ENCODE measurements at regions not wholly inside any gene's neighbourhood (a gene's known extent, or its start where the extent isn't known, plus 50 kb on each side); places are given as distances from the start of the nearest gene placed in this dataset.
"Not testable (repeated sequence)": the region's sequence is repeated elsewhere in the genome, so short reads cannot be mapped to it uniquely, and the experiment has no call there.

- H3K4me1 ChIP-seq (ENCODE audit: control insufficient read depth in 2 of 2, insufficient read depth in 2 of 2, low read length in 2 of 2), result no peaks in the 10 kb centered on the region
- ATAC-seq (ENCODE audit: low read depth) (no peak), DNase-seq (no peak)
- ChIA-PET CTCF (no interaction called here), POLR2A (no interaction called here)
- H3K9me3 ChIP-seq (ENCODE audit: control extremely low read depth in 1 of 3, control insufficient read depth in 2 of 3, insufficient read depth in 1 of 3, low read length in 2 of 3), result no peaks in the 10 kb centered on the region
- Mint-ChIP-seq H3K9me3 (ENCODE audit: insufficient read depth) (no peaks in the 10 kb centered on the region), H3K27me3 (no peaks in the 10 kb centered on the region), H3K4me1 (no peaks in the 10 kb centered on the region), H3K27ac (no peak overlapping the region), H3K4me3 (no peak overlapping the region)
- H3K9ac ChIP-seq (ENCODE audit: low read length), result no peak overlapping the region
- intact Hi-C loops (cut with micrococcal nuclease), result no loop called here
- no peak overlapping the region for H2AFZ ChIP-seq (ENCODE audit: insufficient read depth, low read depth, low read length, poor library complexity, severe bottlenecking)
- H4K20me1 ChIP-seq (ENCODE audit: control insufficient read depth, insufficient read depth, low read length, poor library complexity, severe bottlenecking), result no peaks in the 10 kb centered on the region
- H3K4me3 ChIP-seq (ENCODE audit: control extremely low read depth in 1 of 5, extremely low read depth in 1 of 5, insufficient read depth in 1 of 5, low read depth in 2 of 5, low read length in 4 of 5), result no peak overlapping the region
- WGBS (ENCODE audit: insufficient coverage), result no CpG with 5 or more reads among the region's 1 CpG
- no peaks in the 10 kb centered on the region for H3K79me2 ChIP-seq (ENCODE audit: control insufficient read depth, insufficient read depth, low read length)
- H3K27me3 ChIP-seq (replicated peaks in 1 of 4; ENCODE audit: control extremely low read depth in 1 of 4, control insufficient read depth in 3 of 4, insufficient read depth in 4 of 4, low read length in 3 of 4), result no peaks in the 10 kb centered on the region
- H3K4me2 ChIP-seq (replicated peaks; ENCODE audit: low read depth, low read length, poor library complexity, severe bottlenecking), result no peak overlapping the region
- no peaks in the 10 kb centered on the region for H3K36me3 ChIP-seq (replicated peaks in 1 of 2; ENCODE audit: control extremely low read depth in 1 of 2, control insufficient read depth in 1 of 2, extremely low read depth in 1 of 2, insufficient read depth in 2 of 2, low read length in 1 of 2)
- H3K27ac ChIP-seq (ENCODE audit: low read length in 2 of 2), result no peak overlapping the region
- TF ChIP-seq EZH2 (IDR thresholded peaks at IDR 0.05; ENCODE audit: borderline replicate concordance, insufficient read depth, low read depth, low read length, poor library complexity, severe bottlenecking), result no peak
- TF ChIP-seq, protein P1, sequence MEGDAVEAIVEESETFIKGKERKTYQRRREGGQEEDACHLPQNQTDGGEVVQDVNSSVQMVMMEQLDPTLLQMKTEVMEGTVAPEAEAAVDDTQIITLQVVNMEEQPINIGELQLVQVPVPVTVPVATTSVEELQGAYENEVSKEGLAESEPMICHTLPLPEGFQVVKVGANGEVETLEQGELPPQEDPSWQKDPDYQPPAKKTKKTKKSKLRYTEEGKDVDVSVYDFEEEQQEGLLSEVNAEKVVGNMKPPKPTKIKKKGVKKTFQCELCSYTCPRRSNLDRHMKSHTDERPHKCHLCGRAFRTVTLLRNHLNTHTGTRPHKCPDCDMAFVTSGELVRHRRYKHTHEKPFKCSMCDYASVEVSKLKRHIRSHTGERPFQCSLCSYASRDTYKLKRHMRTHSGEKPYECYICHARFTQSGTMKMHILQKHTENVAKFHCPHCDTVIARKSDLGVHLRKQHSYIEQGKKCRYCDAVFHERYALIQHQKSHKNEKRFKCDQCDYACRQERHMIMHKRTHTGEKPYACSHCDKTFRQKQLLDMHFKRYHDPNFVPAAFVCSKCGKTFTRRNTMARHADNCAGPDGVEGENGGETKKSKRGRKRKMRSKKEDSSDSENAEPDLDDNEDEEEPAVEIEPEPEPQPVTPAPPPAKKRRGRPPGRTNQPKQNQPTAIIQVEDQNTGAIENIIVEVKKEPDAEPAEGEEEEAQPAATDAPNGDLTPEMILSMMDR (IDR thresholded peaks at IDR 0.05), result no peak
Measured at GRCh38 chrY:18909846-18910245, 136.3 kb upstream of the HSFY2 start.

GRCh38 chrY:18906198-18906597 is 132.7 kb upstream of the HSFY2 start:
- H3K27ac Mint-ChIP-seq; H3K79me2 ChIP-seq (ENCODE audit: control insufficient read depth, insufficient read depth, low read length); H3K4me1 ChIP-seq (ENCODE audit: control insufficient read depth in 2 of 2, insufficient read depth in 2 of 2, low read length in 2 of 2); CTCF ChIA-PET; H3K4me2 ChIP-seq (replicated peaks; ENCODE audit: low read depth, low read length, poor library complexity, severe bottlenecking); H3K27me3 ChIP-seq (replicated peaks in 1 of 4; ENCODE audit: control extremely low read depth in 1 of 4, control insufficient read depth in 3 of 4, insufficient read depth in 4 of 4, low read length in 3 of 4); H2AFZ ChIP-seq (ENCODE audit: insufficient read depth, low read depth, low read length, poor library complexity, severe bottlenecking); H3K9me3 ChIP-seq (ENCODE audit: control extremely low read depth in 1 of 3, control insufficient read depth in 2 of 3, insufficient read depth in 1 of 3, low read length in 2 of 3); H3K4me3 Mint-ChIP-seq; H3K4me1 Mint-ChIP-seq; ATAC-seq (ENCODE audit: low read depth); intact Hi-C loops (cut with micrococcal nuclease); DNase-seq; H4K20me1 ChIP-seq (ENCODE audit: control insufficient read depth, insufficient read depth, low read length, poor library complexity, severe bottlenecking); H3K27ac ChIP-seq (ENCODE audit: low read length in 2 of 2); H3K27me3 Mint-ChIP-seq; POLR2A ChIA-PET; H3K4me3 ChIP-seq (ENCODE audit: control extremely low read depth in 1 of 5, extremely low read depth in 1 of 5, insufficient read depth in 1 of 5, low read depth in 2 of 5, low read length in 4 of 5); H3K9ac ChIP-seq (ENCODE audit: low read length); H3K36me3 ChIP-seq (replicated peaks in 1 of 2; ENCODE audit: control extremely low read depth in 1 of 2, control insufficient read depth in 1 of 2, extremely low read depth in 1 of 2, insufficient read depth in 2 of 2, low read length in 1 of 2); H3K9me3 Mint-ChIP-seq (ENCODE audit: insufficient read depth): not testable (repeated sequence)
- 100% methylated on average over 1 of the region's 8 CpGs for WGBS (ENCODE audit: insufficient coverage)
